ENCODE measurements at regions not wholly inside any gene's neighbourhood (a gene's known extent, or its start where the extent isn't known, plus 50 kb on each side); places are given as distances from the start of the nearest gene placed in this dataset.
"Not testable (repeated sequence)": the region's sequence is repeated elsewhere in the genome, so short reads cannot be mapped to it uniquely, and the experiment has no call there.

DNA sequence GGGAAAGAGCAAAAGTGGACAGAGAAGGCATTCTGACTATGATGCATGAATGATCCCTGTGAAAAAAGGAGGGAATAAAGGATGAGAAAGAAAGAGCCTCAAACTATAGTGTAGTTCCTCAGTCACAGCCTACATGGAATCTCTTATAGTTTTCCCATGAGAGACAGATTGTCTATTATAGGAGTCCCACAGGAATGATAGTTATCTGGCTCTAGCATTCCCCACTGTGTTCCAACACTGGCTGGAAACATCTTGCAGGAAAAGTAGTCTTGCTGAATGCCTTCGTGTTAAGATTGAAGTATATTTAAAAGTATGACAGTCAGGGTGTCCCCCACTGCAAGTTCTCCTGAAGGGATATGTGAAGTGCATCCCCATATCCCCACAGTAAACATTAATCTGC lies 641.5 kb upstream of the NECTIN3 start:
- POLR2A ChIA-PET, result no interaction called here
- no peak overlapping the region for H3K4me3 Mint-ChIP-seq
- intact Hi-C loops (cut with micrococcal nuclease), result no loop called here
- CTCF ChIA-PET, result no interaction called here
- DNase-seq (no peak), ATAC-seq (ENCODE audit: low read depth) (no peak)
- H3K9me3 Mint-ChIP-seq, result no peaks in the 10 kb centered on the region
- no peaks in the 10 kb centered on the region for H3K27me3 Mint-ChIP-seq
- H3K4me1 Mint-ChIP-seq, result no peaks in the 10 kb centered on the region
- no peak for TF ChIP-seq CTCF (IDR thresholded peaks at IDR 0.05)
- H3K36me3 Mint-ChIP-seq (ENCODE audit: low read depth), result no peaks in the 10 kb centered on the region
- H3K27ac Mint-ChIP-seq, result no peak overlapping the region

GRCh38 chr3:110436209-110436608 lies 635.4 kb upstream of the NECTIN3 start:
- ChIA-PET POLR2A (no interaction called here), CTCF (no interaction called here)
- H3K36me3 Mint-ChIP-seq (ENCODE audit: low read depth), result no peaks in the 10 kb centered on the region
- TF ChIP-seq CTCF (IDR thresholded peaks at IDR 0.05), result no peak
- DNase-seq, result no peak
- no peak overlapping the region for H3K27ac Mint-ChIP-seq
- H3K27me3 Mint-ChIP-seq, result no peaks in the 10 kb centered on the region
- H3K4me3 Mint-ChIP-seq, result no peak overlapping the region
- no peaks in the 10 kb centered on the region for H3K9me3 Mint-ChIP-seq
- H3K4me1 Mint-ChIP-seq, result no peaks in the 10 kb centered on the region
- no peak for ATAC-seq (ENCODE audit: low read depth)
- intact Hi-C loops (cut with micrococcal nuclease), result no loop called here

DNA sequence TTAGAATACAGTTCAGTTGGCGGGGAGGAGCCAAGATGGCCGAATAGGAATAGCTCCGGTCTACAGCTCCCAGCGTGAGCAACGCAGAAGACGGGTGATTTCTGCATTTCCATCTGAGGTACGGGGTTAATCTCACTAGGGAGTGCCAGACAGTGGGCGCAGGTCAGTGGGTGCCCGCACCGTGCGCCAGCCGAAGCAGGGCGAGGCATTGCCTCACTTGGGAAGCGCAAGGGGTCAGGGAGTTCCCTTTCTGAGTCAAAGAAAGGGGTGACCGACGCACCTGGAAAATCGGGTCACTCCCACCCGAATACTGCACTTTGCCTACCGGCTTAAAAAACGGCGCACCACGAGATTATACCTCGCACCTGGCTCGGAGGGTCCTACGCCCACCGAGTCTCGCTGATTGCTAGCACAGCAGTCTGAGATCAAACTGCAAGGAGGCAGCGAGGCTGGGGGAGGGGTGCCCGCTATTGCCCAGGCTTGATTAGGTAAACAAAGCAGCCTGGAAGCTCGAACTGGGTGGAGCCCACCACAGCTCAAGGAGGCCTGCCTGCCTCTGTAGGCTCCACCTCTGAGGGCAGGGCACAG lies 631.5 kb upstream of the NECTIN3 start:
- H3K27me3 Mint-ChIP-seq; ATAC-seq (ENCODE audit: low read depth); DNase-seq; POLR2A ChIA-PET; CTCF ChIA-PET; H3K4me3 Mint-ChIP-seq; H3K9me3 Mint-ChIP-seq; H3K36me3 Mint-ChIP-seq (ENCODE audit: low read depth); intact Hi-C loops (cut with micrococcal nuclease); H3K27ac Mint-ChIP-seq; H3K4me1 Mint-ChIP-seq: not testable (repeated sequence)

DNA sequence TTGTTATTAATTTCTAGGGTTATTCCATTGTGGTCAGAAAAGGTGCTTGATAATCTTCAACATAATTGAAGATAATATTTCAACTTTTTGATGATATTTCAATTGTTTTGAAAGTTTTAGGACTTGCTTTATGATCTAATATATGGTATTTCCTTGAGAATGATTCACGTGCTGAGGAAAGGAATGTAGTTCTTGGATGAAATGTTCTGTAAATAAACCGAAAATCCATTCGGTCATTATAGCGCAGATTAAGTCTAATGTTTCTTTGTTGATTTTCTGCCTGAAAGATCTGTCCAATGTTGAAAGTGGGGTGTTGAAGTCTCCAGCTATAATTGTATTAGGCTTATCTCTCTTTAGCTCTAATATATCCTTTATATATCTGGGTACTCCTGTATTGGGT lies 617.5 kb upstream of the NECTIN3 start:
- intact Hi-C loops (cut with micrococcal nuclease), result no loop called here
- H3K27me3 Mint-ChIP-seq, result no peaks in the 10 kb centered on the region
- H3K36me3 Mint-ChIP-seq (ENCODE audit: low read depth), result no peaks in the 10 kb centered on the region
- ATAC-seq (ENCODE audit: low read depth) (no peak), DNase-seq (no peak)
- H3K4me3 Mint-ChIP-seq, result no peak overlapping the region
- CTCF ChIA-PET, result no interaction called here
- no peak for TF ChIP-seq CTCF (IDR thresholded peaks at IDR 0.05)
- H3K9me3 Mint-ChIP-seq, result peaks cover 7% of the 10 kb centered on the region
- POLR2A ChIA-PET, result no interaction called here
- no peaks in the 10 kb centered on the region for H3K4me1 Mint-ChIP-seq
- no peak overlapping the region for H3K27ac Mint-ChIP-seq

DNA sequence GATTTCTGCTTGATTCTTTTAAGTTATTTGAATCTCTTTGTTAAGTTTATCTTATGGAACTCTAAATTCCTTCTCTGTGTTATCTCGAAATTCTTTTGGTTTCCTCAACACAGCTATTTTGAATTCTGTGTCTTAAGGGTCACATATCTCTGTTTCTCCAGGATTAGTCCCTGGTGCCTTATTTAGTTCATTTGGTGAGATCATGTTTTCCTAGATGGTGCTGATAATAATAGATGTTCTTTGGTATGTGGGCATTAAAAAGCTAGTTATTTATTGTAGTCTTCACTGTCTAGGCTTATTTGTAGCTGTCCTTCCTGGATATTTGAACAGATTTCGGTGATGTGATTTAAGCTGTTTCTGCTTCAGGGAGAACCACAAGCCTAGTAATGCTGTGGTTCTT lies 615.6 kb upstream of the NECTIN3 start:
- H3K27me3 Mint-ChIP-seq, result no peaks in the 10 kb centered on the region
- no peak for TF ChIP-seq CTCF (IDR thresholded peaks at IDR 0.05)
- ATAC-seq (ENCODE audit: low read depth), result no peak
- H3K4me1 Mint-ChIP-seq, result no peaks in the 10 kb centered on the region
- POLR2A ChIA-PET, result no interaction called here
- H3K36me3 Mint-ChIP-seq (ENCODE audit: low read depth), result no peaks in the 10 kb centered on the region
- H3K4me3 Mint-ChIP-seq, result no peak overlapping the region
- CTCF ChIA-PET, result no interaction called here
- DNase-seq, result no peak
- no peak overlapping the region for H3K27ac Mint-ChIP-seq
- intact Hi-C loops (cut with micrococcal nuclease), result no loop called here
- peaks cover 7% of the 10 kb centered on the region for H3K9me3 Mint-ChIP-seq

DNA sequence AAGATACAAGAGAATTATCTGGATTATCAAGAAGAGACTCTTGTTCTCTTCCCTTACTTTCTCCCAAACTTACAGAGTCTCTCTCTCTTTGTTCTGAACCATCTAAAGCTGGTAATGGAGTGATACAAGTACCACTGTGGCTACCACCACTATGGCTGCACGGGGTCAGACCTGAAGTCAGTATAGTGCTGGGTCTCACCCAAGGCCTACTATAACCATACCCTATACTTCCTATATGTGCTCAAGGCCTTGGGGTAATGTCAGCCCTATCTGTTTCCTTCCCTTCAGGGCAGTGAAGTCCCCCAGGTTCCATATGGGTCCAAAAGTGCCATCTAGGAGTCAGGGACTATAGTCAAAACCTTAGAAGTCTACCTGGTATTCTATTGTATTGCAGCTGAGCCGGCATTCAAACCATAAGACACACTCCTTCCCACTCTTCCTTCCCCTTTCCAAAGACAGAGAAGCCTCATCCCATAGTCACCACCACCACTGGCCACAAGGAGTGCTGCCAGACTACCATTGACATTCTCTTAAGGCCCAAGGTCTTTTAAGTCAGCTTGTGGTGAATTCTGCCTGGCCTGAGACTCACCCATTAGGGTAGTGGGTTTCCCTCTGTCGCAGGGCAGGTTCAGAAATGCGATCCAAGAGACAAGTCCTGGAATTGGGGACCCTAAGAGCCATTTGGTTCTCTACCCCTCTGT lies 615.0 kb upstream of the NECTIN3 start:
- intact Hi-C loops (cut with micrococcal nuclease), result no loop called here
- no peak overlapping the region for H3K27ac Mint-ChIP-seq
- no peak for TF ChIP-seq CTCF (IDR thresholded peaks at IDR 0.05)
- DNase-seq, result no peak
- CTCF ChIA-PET, result no interaction called here
- peaks cover 7% of the 10 kb centered on the region for H3K9me3 Mint-ChIP-seq
- H3K4me3 Mint-ChIP-seq, result no peak overlapping the region
- POLR2A ChIA-PET, result no interaction called here
- H3K4me1 Mint-ChIP-seq, result no peaks in the 10 kb centered on the region
- no peak for ATAC-seq (ENCODE audit: low read depth)
- no peaks in the 10 kb centered on the region for H3K36me3 Mint-ChIP-seq (ENCODE audit: low read depth)
- H3K27me3 Mint-ChIP-seq, result no peaks in the 10 kb centered on the region

All from activated B cell treated with CpG ODN at 0.5 μM for 24 hours (primary cell).